Bronchial epithelial cell (primary cell): ENCODE measurements at regions not wholly inside any gene's neighbourhood (a gene's known extent, or its start where the extent isn't known, plus 50 kb on each side); places are given as distances from the start of the nearest gene placed in this dataset.

ENCODE experiments used
- DNase-seq: peaks from one replicate; pipeline ENCODE4 v3.0.0-alpha.2; 2010; ENCODE audit warnings: low read depth
- FAIRE-seq: peaks from 2 replicates; lab custom pipeline; 2011; peaks lifted over from hg19 to GRCh38; lab: Jason Lieb, UNC
- H3K27me3 ChIP-seq: 2 replicates; pipeline ENCODE4 v1.5.1; 2011; ENCODE audit warnings: low read length; ENCODE audit not compliant: control insufficient read depth, insufficient read depth
- H3K36me3 ChIP-seq: 2 replicates; pipeline ENCODE4 v1.5.1; 2011; ENCODE audit warnings: low read length; ENCODE audit not compliant: control insufficient read depth, insufficient read depth
- H3K4me3 ChIP-seq: 2 replicates; pipeline ENCODE4 v1.5.1; 2011; ENCODE audit warnings: mild to moderate bottlenecking, low read depth, low read length, control low read depth
- CTCF ChIP-seq: IDR thresholded peaks from 2 replicates; pipeline ENCODE4 v1.5.1; 2011; ENCODE audit warnings: mild to moderate bottlenecking, moderate library complexity, low read length, control low read depth, inconsistent platforms; ENCODE audit not compliant: insufficient read depth, severe bottlenecking

- H3K36me3 ChIP-seq = no peaks in the 10 kb centered on the region
- peaks cover 2% of the 10 kb centered on the region for H3K27me3 ChIP-seq
- no peak for TF ChIP-seq CTCF
- FAIRE-seq = no peak
- DNase-seq = no peak
- H3K4me3 ChIP-seq = no peak overlapping the region
Measured at GRCh38 chr1:83763361-83764095, 235.4 kb downstream of the TTLL7 start.

- TF ChIP-seq CTCF = no peak
- Histone ChIP-seq H3K27me3 (peaks cover 2% of the 10 kb centered on the region), H3K36me3 (no peaks in the 10 kb centered on the region), H3K4me3 (no peak overlapping the region)
- no peak for DNase-seq
- no peak for FAIRE-seq
Measured at GRCh38 chr1:83762416-83762815, 236.5 kb downstream of the TTLL7 start.

- H3K36me3 ChIP-seq = no peaks in the 10 kb centered on the region
- H3K27me3 ChIP-seq = peaks cover 2% of the 10 kb centered on the region
- H3K4me3 ChIP-seq = no peak overlapping the region
- FAIRE-seq = no peak
- TF ChIP-seq CTCF = no peak
- DNase-seq = no peak
Measured at GRCh38 chr1:83762039-83762365, 236.9 kb downstream of the TTLL7 start.

- no peak for TF ChIP-seq CTCF
- no peaks in the 10 kb centered on the region for H3K36me3 ChIP-seq
- no peak overlapping the region for H3K4me3 ChIP-seq
Measured at GRCh38 chr1:83761167-83762038, 237.5 kb downstream of the TTLL7 start.

GRCh38 chr1:83760226-83761021 is 238.5 kb downstream of the TTLL7 start:
- Histone ChIP-seq H3K27me3 (peaks cover 2% of the 10 kb centered on the region), H3K36me3 (no peaks in the 10 kb centered on the region), H3K4me3 (no peak overlapping the region)
- FAIRE-seq (no peak), DNase-seq (no peak)
- no peak for TF ChIP-seq CTCF

More at GRCh38 chr1:83761167-83762038, 237.5 kb downstream of the TTLL7 start:
- no peak for DNase-seq
- H3K27me3 ChIP-seq = peaks cover 2% of the 10 kb centered on the region
- no peak for FAIRE-seq
